ENCODE measurements at regions not wholly inside any gene's neighbourhood (a gene's known extent, or its start where the extent isn't known, plus 50 kb on each side); places are given as distances from the start of the nearest gene placed in this dataset.
"Not testable (repeated sequence)": the region's sequence is repeated elsewhere in the genome, so short reads cannot be mapped to it uniquely, and the experiment has no call there.

DNA sequence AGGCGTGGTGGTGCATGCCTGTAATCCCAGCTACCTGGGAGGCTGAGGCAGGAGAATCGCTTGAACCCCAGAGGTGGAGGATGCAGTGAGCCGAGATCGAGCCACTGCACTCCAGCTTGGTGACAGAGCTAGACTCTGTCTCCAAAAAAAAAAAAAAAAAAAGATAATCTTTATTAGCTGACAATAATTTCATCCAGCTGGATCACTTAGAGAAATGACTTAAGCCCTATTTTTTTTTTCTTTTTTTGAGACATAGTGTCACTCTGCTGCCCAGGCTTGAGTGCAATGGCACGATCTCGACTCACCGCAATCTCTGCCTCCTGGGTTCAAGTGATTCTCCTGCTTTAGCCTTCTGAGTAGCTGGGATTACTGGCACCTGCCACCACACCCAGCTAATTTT lies 51.6 kb upstream of the MAP4K4 start:
- DNase-seq; intact Hi-C loops (cut with micrococcal nuclease); ATAC-seq: not testable (repeated sequence)

- DNase-seq (no peak), ATAC-seq (no peak)
- intact Hi-C loops (cut with micrococcal nuclease), result no loop called here
Measured at GRCh38 chr2:101644842-101645383, 52.6 kb upstream of the MAP4K4 start.

GRCh38 chr2:101643004-101643524 lies 54.4 kb upstream of the MAP4K4 start:
- intact Hi-C loops (cut with micrococcal nuclease), result no loop called here
- no peak for DNase-seq
- no peak for ATAC-seq

GRCh38 chr2:101638817-101639605 lies 58.5 kb upstream of the MAP4K4 start:
- no peak for DNase-seq
- intact Hi-C loops (cut with micrococcal nuclease), result no loop called here
- ATAC-seq, result no peak

DNA sequence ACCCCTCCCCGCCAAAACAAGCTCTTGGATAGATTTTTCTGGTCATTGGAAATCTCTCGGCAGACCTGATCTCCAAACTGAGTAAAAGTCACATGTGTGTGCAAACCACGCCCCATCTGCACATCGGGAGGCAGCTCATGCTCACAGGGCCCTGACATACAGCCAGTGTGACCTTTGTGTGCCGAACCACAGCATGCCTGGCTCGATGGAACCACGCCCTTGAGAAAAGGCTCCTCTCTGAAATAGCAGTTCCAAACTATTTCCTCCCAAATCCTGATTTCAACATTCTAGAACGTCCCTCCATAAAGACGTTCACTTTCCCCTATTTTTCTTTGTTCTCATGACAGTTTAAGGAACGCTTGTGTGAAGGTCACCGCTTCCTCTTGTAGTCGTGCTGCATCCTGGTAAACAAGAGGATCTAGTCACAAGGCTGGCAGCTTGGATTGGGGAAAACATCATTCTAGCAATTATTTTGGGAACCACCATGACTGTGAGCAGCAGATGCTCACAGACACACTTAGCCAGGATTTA lies 59.3 kb upstream of the MAP4K4 start:
- intact Hi-C loops (cut with micrococcal nuclease), result no loop called here
- no peak for DNase-seq
- no peak for ATAC-seq

GRCh38 chr2:101630224-101630949 lies 67.1 kb upstream of the MAP4K4 start:
- DNase-seq (no peak), ATAC-seq (no peak)
- intact Hi-C loops (cut with micrococcal nuclease), result no loop called here

DNA sequence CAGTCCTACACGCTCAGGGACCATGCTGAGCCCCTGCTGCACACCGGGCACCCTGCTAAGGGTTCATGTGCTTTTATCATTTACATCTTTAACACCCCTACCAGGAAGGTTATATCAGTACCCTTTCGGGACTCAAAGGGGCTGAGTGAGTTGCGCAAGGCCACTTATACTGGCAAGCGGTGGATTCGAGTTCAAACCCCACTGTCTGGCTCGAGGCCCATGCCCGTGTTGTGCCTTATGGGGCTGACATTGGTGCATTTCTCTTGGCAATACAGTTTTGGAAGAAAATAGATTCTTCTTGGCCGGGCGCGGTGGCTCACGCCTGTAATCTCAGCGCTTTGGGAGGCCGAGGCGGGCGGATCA lies 69.5 kb upstream of the MAP4K4 start:
- intact Hi-C loops (cut with micrococcal nuclease), result no loop called here
- DNase-seq (no peak), ATAC-seq (no peak)

GRCh38 chr2:101627285-101628029 lies 70.0 kb upstream of the MAP4K4 start:
- no peak for DNase-seq
- ATAC-seq, result no peak
- intact Hi-C loops (cut with micrococcal nuclease), result no loop called here

GRCh38 chr2:101625814-101626213 lies 71.7 kb upstream of the MAP4K4 start:
- intact Hi-C loops (cut with micrococcal nuclease); DNase-seq; ATAC-seq: not testable (repeated sequence)

DNA sequence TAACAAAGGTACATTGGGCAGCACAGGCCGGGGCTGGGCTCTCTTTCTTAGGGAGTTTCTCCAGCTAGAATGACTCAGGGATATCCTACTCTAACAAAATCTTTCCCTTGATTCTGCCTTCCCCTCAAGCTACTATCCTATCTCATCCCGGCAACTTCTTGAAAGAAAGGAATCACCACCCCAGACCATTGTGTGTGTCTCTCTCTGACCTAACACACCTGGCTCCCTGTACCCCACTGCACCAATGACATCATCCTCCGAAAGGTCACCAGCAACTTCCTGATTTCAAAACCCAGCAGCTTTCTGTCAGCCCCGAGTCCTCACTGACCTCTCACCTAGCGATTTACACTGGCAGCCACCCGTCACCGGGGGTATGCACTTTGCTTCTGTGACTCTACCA lies 72.1 kb upstream of the MAP4K4 start:
- DNase-seq (no peak), ATAC-seq (no peak)
- intact Hi-C loops (cut with micrococcal nuclease), result no loop called here

GRCh38 chr2:101624706-101625332 lies 72.7 kb upstream of the MAP4K4 start:
- intact Hi-C loops (cut with micrococcal nuclease), result no loop called here
- ATAC-seq (no peak), DNase-seq (no peak)

GRCh38 chr2:101623031-101623521 lies 74.4 kb upstream of the MAP4K4 start:
- DNase-seq, result no peak
- peak; percentile 37 for ATAC-seq
- intact Hi-C loops (cut with micrococcal nuclease), result no loop called here

- no peak for DNase-seq
- intact Hi-C loops (cut with micrococcal nuclease), result no loop called here
- no peak for ATAC-seq
Measured at GRCh38 chr2:101622210-101623030, 75.1 kb upstream of the MAP4K4 start.

DNA sequence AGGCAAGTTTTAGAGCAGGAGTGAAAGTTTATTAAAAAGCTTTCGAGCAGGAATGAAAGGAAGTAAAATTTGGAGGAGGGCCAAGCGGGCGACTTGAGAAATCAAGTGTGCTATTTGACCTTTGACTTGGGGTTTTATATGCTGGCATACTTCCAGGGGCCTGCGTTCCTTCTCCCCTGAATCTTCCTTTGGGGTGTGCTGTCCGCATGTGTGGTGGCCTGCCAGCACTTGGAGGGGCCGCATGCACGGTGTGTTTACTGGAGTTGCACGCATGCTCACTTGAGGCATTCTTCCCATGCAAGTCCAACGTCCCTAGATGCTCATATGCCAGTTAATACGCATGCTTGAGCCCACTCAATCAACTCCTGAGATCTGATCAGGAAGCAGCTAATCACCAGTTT lies 78.3 kb upstream of the MAP4K4 start:
- ATAC-seq (no peak), DNase-seq (no peak)
- intact Hi-C loops (cut with micrococcal nuclease), result no loop called here

- no peak for ATAC-seq
- intact Hi-C loops (cut with micrococcal nuclease), result no loop called here
- DNase-seq, result no peak
Measured at GRCh38 chr2:101617796-101618195, 79.7 kb upstream of the MAP4K4 start.

- no peak for DNase-seq
- intact Hi-C loops (cut with micrococcal nuclease), result no loop called here
- no peak for ATAC-seq
Measured at GRCh38 chr2:101617188-101617587, 80.3 kb upstream of the MAP4K4 start.

DNA sequence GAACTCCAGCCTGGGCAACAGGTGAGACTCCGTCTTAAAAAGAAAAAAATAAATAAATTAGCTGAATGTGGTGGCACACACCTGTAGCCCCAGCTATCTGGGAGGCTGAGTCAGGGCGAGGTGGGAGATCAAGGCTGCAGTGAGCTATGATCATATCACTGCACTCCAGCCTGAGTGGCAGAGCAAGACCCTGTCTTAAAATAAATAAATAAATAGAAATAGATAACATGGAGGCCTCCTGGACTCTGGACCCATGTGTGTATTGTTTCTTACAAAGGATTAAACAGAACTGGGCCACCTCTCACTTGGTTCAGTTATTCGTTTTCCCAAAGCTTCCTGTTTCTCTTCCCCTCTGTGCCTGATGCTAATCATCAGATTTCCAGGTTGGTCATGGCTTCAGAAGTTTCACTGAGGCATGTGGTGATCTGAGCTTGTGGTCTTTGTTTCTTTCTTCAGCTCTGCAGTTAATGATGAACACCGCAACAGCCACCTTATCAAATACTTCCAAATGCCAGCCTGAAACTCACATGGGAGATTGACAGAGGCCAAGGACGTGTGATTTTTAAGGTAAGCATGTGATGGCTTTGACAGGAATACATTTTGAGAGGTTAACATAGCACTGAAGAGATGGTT lies 83.3 kb upstream of the MAP4K4 start:
- no peak for ATAC-seq
- no peak for DNase-seq
- intact Hi-C loops (cut with micrococcal nuclease), result no loop called here
